GM19397 (cell line): ENCODE measurements at regions not wholly inside any gene's neighbourhood (a gene's known extent, or its start where the extent isn't known, plus 50 kb on each side); places are given as distances from the start of the nearest gene placed in this dataset.
"Not testable (repeated sequence)": the region's sequence is repeated elsewhere in the genome, so short reads cannot be mapped to it uniquely, and the experiment has no call there.

Source experiments
- ATAC-seq: cut with Tn5 transposase; IDR thresholded peaks from one replicate; pipeline ENCODE4 v1.9.1; 2021; ENCODE audit warnings: mild to moderate bottlenecking, moderate library complexity; ENCODE audit not compliant: unreplicated experiment

GRCh38 chr6:169857343-169858292, 106.2 kb downstream of the ERMARD start:
- ATAC-seq = no peak

GRCh38 chr6:169856442-169857342, 105.3 kb downstream of the ERMARD start:
- not testable (repeated sequence) for ATAC-seq

GRCh38 chr6:169854813-169855212, 103.4 kb downstream of the ERMARD start:
- ATAC-seq = no peak

- ATAC-seq = no peak
Measured at GRCh38 chr6:169854083-169854725, 102.8 kb downstream of the ERMARD start.

GRCh38 chr6:169853196-169854082, 102.0 kb downstream of the ERMARD start:
- no peak for ATAC-seq

GRCh38 chr6:169852504-169853195, 101.2 kb downstream of the ERMARD start:
- no peak for ATAC-seq

GRCh38 chr6:169851641-169852503, 100.5 kb downstream of the ERMARD start:
- ATAC-seq = no peak

- ATAC-seq = no peak
Measured at GRCh38 chr6:169850746-169851145, 99.3 kb downstream of the ERMARD start.

GRCh38 chr6:169850154-169850553, 98.7 kb downstream of the ERMARD start:
- no peak for ATAC-seq

GRCh38 chr6:169849396-169849795, 98.0 kb downstream of the ERMARD start:
- ATAC-seq = no peak

- ATAC-seq = no peak
Measured at GRCh38 chr6:169848946-169849345, 97.5 kb downstream of the ERMARD start.

GRCh38 chr6:169847901-169848311, 96.5 kb downstream of the ERMARD start:
- ATAC-seq = no peak

- ATAC-seq = no peak
Measured at GRCh38 chr6:169847141-169847674, 95.8 kb downstream of the ERMARD start.

GRCh38 chr6:169846286-169847056, 95.0 kb downstream of the ERMARD start:
- no peak for ATAC-seq

GRCh38 chr6:169845426-169846285, 94.2 kb downstream of the ERMARD start:
- ATAC-seq = no peak

- ATAC-seq = no peak
Measured at GRCh38 chr6:169844946-169845345, 93.5 kb downstream of the ERMARD start.

- no peak for ATAC-seq
Measured at GRCh38 chr6:169843991-169844390, 92.6 kb downstream of the ERMARD start.
